ENCODE measurements at regions not wholly inside any gene's neighbourhood (a gene's known extent, or its start where the extent isn't known, plus 50 kb on each side); places are given as distances from the start of the nearest gene placed in this dataset.

DNA sequence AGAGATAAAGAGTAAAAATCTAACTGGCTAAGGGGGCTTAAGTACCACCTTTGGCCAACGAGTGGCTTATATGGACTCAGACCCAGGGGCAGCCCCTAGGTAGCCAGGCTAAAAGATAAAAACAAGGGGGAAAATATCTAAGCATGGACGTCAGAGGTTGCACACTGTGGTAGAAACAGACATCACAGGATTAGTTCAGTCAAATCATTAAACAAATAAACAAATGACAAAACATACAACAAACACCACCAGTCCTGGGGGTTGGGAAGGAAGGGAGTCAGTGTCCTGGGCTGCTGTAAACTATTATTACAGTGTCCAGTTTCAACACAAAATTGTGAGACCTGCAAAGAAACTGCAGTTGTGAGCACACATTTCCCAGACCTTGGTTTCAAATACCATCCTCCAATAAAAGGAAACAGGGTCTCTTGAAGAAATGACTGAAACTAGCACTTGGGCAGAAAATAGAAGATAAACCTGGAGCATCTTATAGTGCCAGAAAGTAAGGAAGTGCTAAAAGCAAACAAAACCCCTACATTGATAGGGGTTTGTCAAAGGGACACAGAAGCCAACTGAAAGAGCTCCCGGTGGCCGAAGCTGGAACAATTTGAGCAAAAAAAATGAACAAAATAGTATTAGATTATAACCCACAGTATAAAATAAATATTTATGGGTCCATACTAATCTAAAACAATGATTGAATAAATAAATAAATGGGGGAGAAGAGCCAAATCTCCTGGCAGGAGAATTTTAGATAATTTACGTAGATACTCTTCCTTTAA is 154.8 kb upstream of the KLF7 start:
- Histone ChIP-seq H2AFZ (no peak overlapping the region), H3K4me2 (no peak overlapping the region), H3K4me3 (no peak overlapping the region)

DNA sequence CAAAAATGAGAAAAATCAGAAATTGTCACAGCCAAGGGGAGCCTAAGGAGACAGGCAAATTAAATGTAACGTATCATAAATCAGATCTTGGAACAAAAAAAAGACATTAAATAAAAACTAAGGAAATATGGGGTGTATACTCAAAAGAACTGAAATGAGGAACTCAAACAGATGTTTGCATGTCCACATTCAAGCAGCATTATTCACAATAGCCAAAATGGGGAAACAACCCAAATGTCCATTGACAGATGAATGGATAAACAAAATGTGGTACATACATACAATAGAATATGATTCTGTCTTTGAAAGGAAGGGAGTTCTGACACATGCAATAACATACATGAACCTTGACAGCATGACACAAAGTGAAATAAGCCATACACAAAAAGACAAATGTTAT is 155.8 kb upstream of the KLF7 start:
- Histone ChIP-seq H3K4me3 (no peak overlapping the region), H3K36me3 (replicated peaks; ENCODE audit: insufficient read depth, low read depth) (no peaks in the 10 kb centered on the region), H3K79me2 (no peaks in the 10 kb centered on the region), H3K4me2 (no peak overlapping the region), H3K9me2 (replicated peaks; ENCODE audit: insufficient read depth) (no peaks in the 10 kb centered on the region), H3K27me3 (no peaks in the 10 kb centered on the region), H4K20me1 (ENCODE audit: insufficient read depth, poor library complexity, severe bottlenecking) (no peaks in the 10 kb centered on the region), H2AFZ (no peak overlapping the region), H3K9me3 (ENCODE audit: low read depth) (no peaks in the 10 kb centered on the region), H3K4me1 (ENCODE audit: insufficient read depth) (no peaks in the 10 kb centered on the region), H3K27ac (no peak overlapping the region)
- 100% methylated on average over 1 of the region's 1 CpG for WGBS (ENCODE audit: low lambda C conversion rate, missing lambda C conversion rate)
- no peak for TF ChIP-seq EZH2phosphoT487 (IDR thresholded peaks at IDR 0.05; ENCODE audit: low read depth, severe bottlenecking, unreplicated experiment)
- no peak for TF ChIP-seq EZH2 (IDR thresholded peaks at IDR 0.05; ENCODE audit: borderline replicate concordance)
- TF ChIP-seq, protein P1, sequence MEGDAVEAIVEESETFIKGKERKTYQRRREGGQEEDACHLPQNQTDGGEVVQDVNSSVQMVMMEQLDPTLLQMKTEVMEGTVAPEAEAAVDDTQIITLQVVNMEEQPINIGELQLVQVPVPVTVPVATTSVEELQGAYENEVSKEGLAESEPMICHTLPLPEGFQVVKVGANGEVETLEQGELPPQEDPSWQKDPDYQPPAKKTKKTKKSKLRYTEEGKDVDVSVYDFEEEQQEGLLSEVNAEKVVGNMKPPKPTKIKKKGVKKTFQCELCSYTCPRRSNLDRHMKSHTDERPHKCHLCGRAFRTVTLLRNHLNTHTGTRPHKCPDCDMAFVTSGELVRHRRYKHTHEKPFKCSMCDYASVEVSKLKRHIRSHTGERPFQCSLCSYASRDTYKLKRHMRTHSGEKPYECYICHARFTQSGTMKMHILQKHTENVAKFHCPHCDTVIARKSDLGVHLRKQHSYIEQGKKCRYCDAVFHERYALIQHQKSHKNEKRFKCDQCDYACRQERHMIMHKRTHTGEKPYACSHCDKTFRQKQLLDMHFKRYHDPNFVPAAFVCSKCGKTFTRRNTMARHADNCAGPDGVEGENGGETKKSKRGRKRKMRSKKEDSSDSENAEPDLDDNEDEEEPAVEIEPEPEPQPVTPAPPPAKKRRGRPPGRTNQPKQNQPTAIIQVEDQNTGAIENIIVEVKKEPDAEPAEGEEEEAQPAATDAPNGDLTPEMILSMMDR (IDR thresholded peaks at IDR 0.05; ENCODE audit: poor library complexity), result no peak
- DNase-seq (ENCODE audit: low spot score), result no peak

More for the DNA sequence above, 154.8 kb upstream of the KLF7 start:
- WGBS (ENCODE audit: low lambda C conversion rate, missing lambda C conversion rate), result 60% methylated on average over 5 of the region's 5 CpGs
- Histone ChIP-seq H3K27me3 (no peaks in the 10 kb centered on the region), H3K9me2 (replicated peaks; ENCODE audit: insufficient read depth) (no peaks in the 10 kb centered on the region), H3K79me2 (no peaks in the 10 kb centered on the region), H3K4me1 (ENCODE audit: insufficient read depth) (no peaks in the 10 kb centered on the region), H3K36me3 (replicated peaks; ENCODE audit: insufficient read depth, low read depth) (no peaks in the 10 kb centered on the region), H3K9me3 (ENCODE audit: low read depth) (no peaks in the 10 kb centered on the region), H4K20me1 (ENCODE audit: insufficient read depth, poor library complexity, severe bottlenecking) (no peaks in the 10 kb centered on the region), H3K27ac (no peak overlapping the region)
- DNase-seq (ENCODE audit: low spot score), result no peak
- TF ChIP-seq EZH2 (IDR thresholded peaks at IDR 0.05; ENCODE audit: borderline replicate concordance), result no peak
- TF ChIP-seq, protein P1 (IDR thresholded peaks at IDR 0.05; ENCODE audit: poor library complexity), result no peak

DNA sequence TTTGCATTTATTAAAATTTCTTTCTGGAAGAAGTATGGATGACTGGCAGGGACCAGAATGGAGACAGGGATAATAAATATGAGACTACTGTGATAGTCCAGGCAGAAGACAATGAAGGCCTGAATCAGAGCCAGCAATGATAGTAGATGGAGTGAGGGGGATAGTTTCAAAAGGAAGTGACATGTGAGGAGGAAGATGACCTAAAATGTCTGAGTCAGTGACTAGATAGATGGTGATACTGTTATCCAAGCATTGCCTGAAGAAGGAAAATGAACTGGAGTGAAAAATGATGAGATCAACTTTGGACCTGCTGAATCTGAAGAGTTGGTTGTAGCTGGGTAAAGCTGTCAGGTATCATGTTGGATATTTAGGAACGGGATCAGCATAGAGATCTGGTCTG is 158.3 kb upstream of the KLF7 start:
- Histone ChIP-seq H3K4me2 (no peak overlapping the region), H3K27me3 (no peaks in the 10 kb centered on the region), H3K9me3 (ENCODE audit: low read depth) (no peaks in the 10 kb centered on the region), H3K4me3 (no peak overlapping the region), H3K9me2 (replicated peaks; ENCODE audit: insufficient read depth) (no peaks in the 10 kb centered on the region), H3K79me2 (no peaks in the 10 kb centered on the region), H2AFZ (no peak overlapping the region), H4K20me1 (ENCODE audit: insufficient read depth, poor library complexity, severe bottlenecking) (no peaks in the 10 kb centered on the region), H3K27ac (no peak overlapping the region), H3K4me1 (ENCODE audit: insufficient read depth) (no peaks in the 10 kb centered on the region), H3K36me3 (replicated peaks; ENCODE audit: insufficient read depth, low read depth) (no peaks in the 10 kb centered on the region)
- DNase-seq (ENCODE audit: low spot score), result no peak
- TF ChIP-seq EZH2phosphoT487 (IDR thresholded peaks at IDR 0.05; ENCODE audit: low read depth, severe bottlenecking, unreplicated experiment) (no peak), EZH2 (IDR thresholded peaks at IDR 0.05; ENCODE audit: borderline replicate concordance) (no peak)
- TF ChIP-seq, protein P1 (IDR thresholded peaks at IDR 0.05; ENCODE audit: poor library complexity), result no peak
- WGBS (ENCODE audit: low lambda C conversion rate, missing lambda C conversion rate), result 79% methylated on average over 1 of the region's 1 CpG
